Stomach (tissue), 8 donors: ENCODE measurements at regions not wholly inside any gene's neighbourhood (a gene's known extent, or its start where the extent isn't known, plus 50 kb on each side); places are given as distances from the start of the nearest gene placed in this dataset.
A peak's percentile ranks its signal among the peaks of the same experiment; 100 is the strongest.
"Not testable (repeated sequence)": the region's sequence is repeated elsewhere in the genome, so short reads cannot be mapped to it uniquely, and the experiment has no call there.

ENCODE experiments used
- DNase-seq, 2 donors: peaks; one replicate each; pipeline versions ENCODE4 v3.0.0 to v3.0.0-alpha.2; 2013 to 2019
- H3K27ac ChIP-seq, 5 donors: fragments of 200-600 bp in 4 of 5; sonication (generic) in 4 of 5; one replicate each; pipeline ENCODE4 v1.5.1; 2013 to 2019; ENCODE audit warnings: mild to moderate bottlenecking in 1 of 5, moderate library complexity in 1 of 5
- H3K27me3 ChIP-seq, 3 donors: fragments of 200-600 bp; sonication (generic); one replicate each; pipeline ENCODE4 v1.5.1; 2017 to 2019; ENCODE audit warnings: mixed run types in 1 of 3
- H3K36me3 ChIP-seq, 4 donors: fragments of 200-600 bp; sonication (generic); 1 replicate in 3 of 4; 2 replicates in 1 of 4; pipeline ENCODE4 v1.5.1; 2016 to 2019
- H3K4me1 ChIP-seq, 4 donors: fragments of 200-600 bp; sonication (generic); one replicate each; pipeline ENCODE4 v1.5.1; 2016 to 2019
- H3K4me3 ChIP-seq, 4 donors: fragments of 200-600 bp; sonication (generic) in 3 of 4; one replicate each; pipeline ENCODE4 v1.5.1; 2016 to 2019; ENCODE audit warnings: mild to moderate bottlenecking in 1 of 4
- H3K9me3 ChIP-seq, 4 donors: fragments of 200-600 bp; sonication (generic); one replicate each; pipeline ENCODE4 v1.5.1; 2016 to 2019
- EP300 ChIP-seq: sonication (generic); formaldehyde crosslinking; IDR thresholded peaks from one replicate; pipeline ENCODE4 v1.6.1; 2017; ENCODE audit warnings: antibody characterized with exemption
- POLR2A ChIP-seq, 4 donors: fragments of 450-650 bp; IDR thresholded peaks; one replicate each; pipeline ENCODE4 v1.6.1; 2016; ENCODE audit warnings: antibody characterized with exemption in 4 of 4, control low read depth in 2 of 4, mild to moderate bottlenecking in 1 of 4, moderate library complexity in 1 of 4
- POLR2AphosphoS5 ChIP-seq, 3 donors: sonication (generic); formaldehyde crosslinking; IDR thresholded peaks; one replicate each; pipeline ENCODE4 v1.6.1; 2016; ENCODE audit warnings: antibody characterized with exemption in 3 of 3
- WGBS, 5 donors: extraction: QIAGEN DNeasy Blood & Tissue Kit in 3 of 5; methylation state at CpG; one replicate each; pipeline versions ENCODE4 v1.1.5 to v1.1.7; 2013 to 2018; 5-methylcytosine and 5-hydroxymethylcytosine counted together
- intact Hi-C: fragments of 100-400 bp; cut with DNase I; formaldehyde crosslinking; loops from one replicate; pipeline ENCODE4 v1.15.1; 2023; ENCODE audit warnings: low total_unique reads
- TF ChIP-seq, protein P1 (sequence below), 7 experiments: fragments of 450-650 bp in 4 of 7; fragments of 200-600 bp in 3 of 7; sonication (generic) in 3 of 7; IDR thresholded peaks; one replicate each; pipeline ENCODE4 v1.5.1; 2016 to 2019; ENCODE audit warnings: antibody characterized with exemption in 7 of 7, control low read depth in 2 of 7, mild to moderate bottlenecking in 1 of 7
- donor health status: healthy with polysubstance abuse.
- donor health status: Bipolar disorder and iron deficiency.
- donor health status: healthy.

DNA sequence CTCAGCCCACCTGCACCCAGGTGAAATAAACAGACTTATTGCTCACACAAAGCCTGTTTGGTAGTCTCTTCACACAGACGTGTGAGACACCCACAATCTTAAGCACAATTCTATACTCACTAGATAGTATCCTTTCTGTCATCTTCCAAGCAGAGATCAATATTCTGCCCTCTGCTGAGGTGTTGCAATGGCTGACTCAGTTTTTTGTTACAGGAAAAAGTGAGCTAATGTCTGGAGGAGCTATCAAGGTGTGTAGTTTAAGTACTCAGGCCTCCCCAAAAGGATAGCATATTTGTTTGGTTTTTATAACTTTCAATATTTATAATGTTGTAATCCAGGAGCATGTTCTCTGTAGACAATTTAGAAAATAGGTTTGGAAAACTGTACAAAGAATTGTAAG is 775.2 kb upstream of the POU3F4 start:
- Histone ChIP-seq H3K27ac (no peak overlapping the region), H3K9me3 (no peaks in the 10 kb centered on the region), H3K4me1 (no peaks in the 10 kb centered on the region), H3K4me3 (no peak overlapping the region), H3K27me3 (no peaks in the 10 kb centered on the region), H3K36me3 (no peaks in the 10 kb centered on the region)
- TF ChIP-seq POLR2A (IDR thresholded peaks at IDR 0.05): no peak
- no peak for TF ChIP-seq EP300
- no peak for TF ChIP-seq POLR2AphosphoS5 (IDR thresholded peaks at IDR 0.05)
- TF ChIP-seq, protein P1, sequence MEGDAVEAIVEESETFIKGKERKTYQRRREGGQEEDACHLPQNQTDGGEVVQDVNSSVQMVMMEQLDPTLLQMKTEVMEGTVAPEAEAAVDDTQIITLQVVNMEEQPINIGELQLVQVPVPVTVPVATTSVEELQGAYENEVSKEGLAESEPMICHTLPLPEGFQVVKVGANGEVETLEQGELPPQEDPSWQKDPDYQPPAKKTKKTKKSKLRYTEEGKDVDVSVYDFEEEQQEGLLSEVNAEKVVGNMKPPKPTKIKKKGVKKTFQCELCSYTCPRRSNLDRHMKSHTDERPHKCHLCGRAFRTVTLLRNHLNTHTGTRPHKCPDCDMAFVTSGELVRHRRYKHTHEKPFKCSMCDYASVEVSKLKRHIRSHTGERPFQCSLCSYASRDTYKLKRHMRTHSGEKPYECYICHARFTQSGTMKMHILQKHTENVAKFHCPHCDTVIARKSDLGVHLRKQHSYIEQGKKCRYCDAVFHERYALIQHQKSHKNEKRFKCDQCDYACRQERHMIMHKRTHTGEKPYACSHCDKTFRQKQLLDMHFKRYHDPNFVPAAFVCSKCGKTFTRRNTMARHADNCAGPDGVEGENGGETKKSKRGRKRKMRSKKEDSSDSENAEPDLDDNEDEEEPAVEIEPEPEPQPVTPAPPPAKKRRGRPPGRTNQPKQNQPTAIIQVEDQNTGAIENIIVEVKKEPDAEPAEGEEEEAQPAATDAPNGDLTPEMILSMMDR (IDR thresholded peaks at IDR 0.05): no peak
- intact Hi-C loops: no loop called here
- whole genome bisulfite sequencing, 5 donors: 59 to 89% (median 70%) methylated on average over 1 of the region's 1 CpG
- DNase-seq: no peak

DNA sequence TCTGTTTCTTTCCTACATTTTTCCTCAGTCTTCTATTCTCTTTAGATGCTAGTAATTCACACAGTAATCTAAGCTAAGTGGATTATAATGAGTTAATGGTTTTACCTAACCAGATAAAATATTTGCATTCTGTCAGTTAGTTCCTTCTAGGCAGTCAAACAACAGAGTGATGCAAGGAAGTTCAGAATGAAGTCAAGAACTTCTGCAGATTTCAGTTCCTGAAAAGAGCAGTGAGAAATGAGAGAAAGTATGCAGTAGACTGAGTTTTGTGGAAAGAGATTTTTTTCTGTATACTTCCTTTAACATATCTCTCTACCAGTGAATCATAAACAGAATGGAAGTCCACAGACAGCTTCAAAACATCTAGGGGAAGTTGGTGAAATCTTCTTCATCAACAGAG is 774.0 kb upstream of the POU3F4 start:
- Histone ChIP-seq H3K4me1 (no peaks in the 10 kb centered on the region), H3K27ac (no peak overlapping the region), H3K27me3 (no peaks in the 10 kb centered on the region), H3K9me3 (no peaks in the 10 kb centered on the region), H3K36me3 (no peaks in the 10 kb centered on the region), H3K4me3 (no peak overlapping the region)
- intact Hi-C loops: no loop called here
- TF ChIP-seq, protein P1 (IDR thresholded peaks at IDR 0.05): no peak
- TF ChIP-seq EP300 (no peak), POLR2A (IDR thresholded peaks at IDR 0.05) (no peak), POLR2AphosphoS5 (IDR thresholded peaks at IDR 0.05) (no peak)
- no peak for DNase-seq

DNA sequence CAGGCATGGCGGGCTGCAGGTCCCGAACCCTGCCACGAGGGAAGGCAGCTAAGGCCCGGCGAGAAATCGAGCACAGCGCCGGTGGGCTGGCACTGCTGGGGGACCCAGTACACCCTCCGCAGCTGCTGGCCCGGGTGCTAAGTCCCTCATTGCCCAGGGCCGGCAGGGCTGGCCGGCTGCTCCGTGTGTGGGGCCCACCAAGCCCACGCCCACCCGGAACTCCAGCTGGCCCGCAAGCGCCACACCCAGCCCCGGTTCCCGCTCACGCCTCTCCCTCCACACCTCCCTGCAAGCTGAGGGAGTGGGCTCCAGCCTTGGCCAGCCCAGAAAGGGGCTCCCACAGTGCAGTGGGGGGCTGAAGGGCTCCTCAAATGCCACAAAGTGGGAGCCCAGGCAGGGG is 769.8 kb upstream of the POU3F4 start:
- WGBS, 5 donors: 92 to 100% (median 98%) methylated on average over 3 to 19 of the region's 20 CpGs; no CpG with 5 or more reads in 1 of the 5 donors

DNA sequence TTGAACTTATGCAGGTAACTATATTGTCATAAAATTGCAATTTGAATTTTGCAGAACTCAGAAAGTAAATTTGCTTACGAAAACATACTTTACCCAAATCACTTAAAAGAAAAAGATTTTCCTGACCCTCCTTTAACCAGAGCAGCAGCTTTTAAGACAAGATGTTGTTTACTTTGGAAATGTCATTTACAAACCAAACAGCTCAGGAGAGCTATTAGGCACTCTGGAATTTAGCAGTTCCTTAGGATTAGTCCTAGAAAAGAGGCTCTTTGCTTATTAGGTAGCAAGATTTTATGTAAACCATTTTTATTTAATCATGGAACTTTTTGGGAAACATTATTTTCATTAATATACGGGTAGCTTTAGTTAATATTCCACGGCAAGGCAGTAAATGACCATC is 765.7 kb upstream of the POU3F4 start:
- H3K27ac ChIP-seq: no peak overlapping the region
- TF ChIP-seq POLR2AphosphoS5 (IDR thresholded peaks at IDR 0.05) (no peak), POLR2A (IDR thresholded peaks at IDR 0.05) (no peak), EP300 (no peak)
- TF ChIP-seq, protein P1 (IDR thresholded peaks at IDR 0.05): no peak
- intact Hi-C loops: no loop called here
- no peaks in the 10 kb centered on the region for H3K27me3 ChIP-seq
- H3K4me3 ChIP-seq: no peak overlapping the region
- WGBS, 5 donors: 26 to 46% (median 41%) methylated on average over 3 of the region's 3 CpGs
- no peaks in the 10 kb centered on the region for H3K4me1 ChIP-seq
- H3K9me3 ChIP-seq: no peaks in the 10 kb centered on the region
- no peaks in the 10 kb centered on the region for H3K36me3 ChIP-seq
- no peak for DNase-seq

More for the DNA sequence above, 769.8 kb upstream of the POU3F4 start:
- H3K4me1 ChIP-seq, H3K36me3 ChIP-seq, H3K4me3 ChIP-seq, DNase-seq, H3K27ac ChIP-seq, intact Hi-C loops, H3K9me3 ChIP-seq, H3K27me3 ChIP-seq: not testable (repeated sequence)

DNA sequence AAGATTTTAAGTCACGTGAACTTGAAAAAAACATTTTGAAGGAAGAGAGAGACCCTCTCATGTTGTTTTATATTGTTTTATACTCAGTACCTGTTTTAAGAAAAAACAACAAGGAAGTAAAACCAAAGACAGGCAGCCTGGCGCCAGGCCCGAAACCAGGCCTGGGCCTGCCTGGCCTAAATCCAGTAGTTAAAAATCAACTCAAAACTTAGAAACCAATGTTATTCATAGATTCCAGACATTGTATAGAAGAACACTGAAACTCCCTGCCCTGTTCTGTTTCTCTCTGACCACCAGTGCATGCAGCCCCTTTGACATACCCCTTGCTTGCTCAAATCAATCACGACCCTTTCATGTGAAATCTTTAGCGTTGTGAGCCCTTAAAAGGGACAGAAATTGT is 762.4 kb upstream of the POU3F4 start:
- not testable (repeated sequence) for H3K36me3 ChIP-seq
- 37 to 48% (median 46%) methylated on average over 5 of the region's 5 CpGs for WGBS, 5 donors
- peak in 1 of 2 donors; percentile 51 for DNase-seq

More for the DNA sequence above, 762.4 kb upstream of the POU3F4 start:
- H3K27me3 ChIP-seq, H3K9me3 ChIP-seq, intact Hi-C loops, H3K4me3 ChIP-seq, H3K4me1 ChIP-seq: not testable (repeated sequence)
- H3K27ac ChIP-seq: peak overlapping the region in 2 of 5 donors; percentile 1 to 39
